K562 (cell line): ENCODE measurements at regions not wholly inside any gene's neighbourhood (a gene's known extent, or its start where the extent isn't known, plus 50 kb on each side); places are given as distances from the start of the nearest gene placed in this dataset.

Experiments used
- ATAC-seq: fragments of 200-7000 bp; cut with Tn5 transposase; 3 replicates; pipeline ENCODE4 v1.9.1; 2020; ENCODE audit warnings: moderate library complexity
- BruUV-seq: library from RNA; stranded (reverse); fragments of 400-500 nt; replicated peaks from 2 replicates; lab custom pipeline; 2021; lab: Mats Ljungman, UMichigan
- CTCF ChIA-PET: fragments of 300-600 bp; formaldehyde crosslinking; extraction: SDS; loops from one replicate; lab custom pipeline; 2021; ENCODE audit warnings: low intra/inter-chr PET ratio; lab: Yijun Ruan, JAX
- POLR2A ChIA-PET: fragments of 300-600, 350-650 bp; sonication (Branson Sonifier 250); formaldehyde crosslinking; extraction: SDS; loops from one replicate; lab custom pipeline; 2021; ENCODE audit warnings: antibody characterized with exemption, inconsistent platforms; lab: Yijun Ruan, JAX
- DNase-seq, 4 experiments: peaks; one replicate each; pipeline versions ENCODE4 v3.0.0 to v3.0.0-alpha.2; 2011 to 2018; ENCODE audit warnings: low spot score in 3 of 4, mixed read lengths in 3 of 4; ENCODE audit errors: extremely low read depth in 1 of 4
- FAIRE-seq: peaks from 2 replicates; lab custom pipeline; 2011; peaks lifted over from hg19 to GRCh38; lab: Jason Lieb, UNC
- H2AFZ ChIP-seq: 2 replicates; pipeline ENCODE4 v1.6.0; 2011; ENCODE audit warnings: low read depth, low read length, control low read depth, inconsistent platforms
- H3K27ac ChIP-seq: fragments of 200-600 bp; 3 replicates; pipeline ENCODE4 v1.8.0; 2011; ENCODE audit warnings: low read depth, mild to moderate bottlenecking, control low read depth, inconsistent platforms, low read length, moderate library complexity, mixed read lengths; ENCODE audit errors: extremely low read depth
- H3K27me3 ChIP-seq, 2 experiments: fragments of 300-600 bp in 1 of 2; 2 replicates in 1 of 2; 3 replicates in 1 of 2; pipeline versions ENCODE4 v1.6.0 to v1.8.0; 2011; ENCODE audit warnings: inconsistent platforms in 2 of 2, low read length in 2 of 2, mild to moderate bottlenecking in 1 of 2, mixed read lengths in 1 of 2, moderate library complexity in 1 of 2; ENCODE audit not compliant: control insufficient read depth in 2 of 2, insufficient read depth in 2 of 2
- H3K36me3 ChIP-seq: fragments of 300-600 bp; 3 replicates; pipeline ENCODE4 v1.8.0; 2011; ENCODE audit warnings: mild to moderate bottlenecking, low read length, inconsistent platforms; ENCODE audit not compliant: control insufficient read depth, insufficient read depth
- H3K4me1 ChIP-seq, 2 experiments: fragments of 200-600 bp in 1 of 2; replicated peaks in 1 of 2; 2 replicates in 1 of 2; 3 replicates in 1 of 2; pipeline versions ENCODE4 v1.5.1 to v1.8.0; 2011; ENCODE audit warnings: inconsistent platforms in 2 of 2, low read length in 2 of 2, mild to moderate bottlenecking in 1 of 2, mixed read lengths in 1 of 2, moderate library complexity in 1 of 2; ENCODE audit not compliant: control insufficient read depth in 2 of 2, insufficient read depth in 2 of 2
- H3K4me2 ChIP-seq: 2 replicates; pipeline ENCODE4 v1.6.1; 2011; ENCODE audit warnings: low read length, control low read depth, inconsistent platforms, mixed read lengths; ENCODE audit not compliant: insufficient read depth
- H3K4me3 ChIP-seq: fragments of 200-600 bp; sonication (generic), shearing (Covaris generic); 2 replicates; pipeline ENCODE4 v1.5.1; 2016; ENCODE audit warnings: control low read depth, inconsistent platforms
- H3K79me2 ChIP-seq: fragments of 200-600 bp; 3 replicates; pipeline ENCODE4 v1.8.0; 2011; ENCODE audit warnings: low read length, inconsistent platforms; ENCODE audit not compliant: control insufficient read depth, insufficient read depth
- H3K9ac ChIP-seq, 2 experiments: 2 replicates each; pipeline versions ENCODE4 v1.6.0 to v1.6.1; 2011; ENCODE audit warnings: low read depth in 2 of 2, low read length in 2 of 2, control low read depth in 1 of 2, inconsistent platforms in 1 of 2, mild to moderate bottlenecking in 1 of 2, mixed read lengths in 1 of 2; ENCODE audit not compliant: insufficient read depth in 1 of 2
- H3K9me1 ChIP-seq: one replicate; pipeline ENCODE4 v1.6.0; 2011; ENCODE audit warnings: inconsistent platforms, mild to moderate bottlenecking, low read length, moderate library complexity; ENCODE audit not compliant: control insufficient read depth, insufficient read depth
- H3K9me3 ChIP-seq: replicated peaks from 2 replicates; pipeline ENCODE4 v1.5.1; 2011; ENCODE audit warnings: low read depth, low read length, inconsistent platforms; ENCODE audit not compliant: control insufficient read depth, insufficient read depth
- H4K20me1 ChIP-seq: replicated peaks from 2 replicates; pipeline ENCODE4 v1.6.1; 2011; ENCODE audit warnings: low read length, inconsistent platforms, mixed read lengths; ENCODE audit not compliant: control insufficient read depth, insufficient read depth
- GTF2E2 ChIP-seq: fragments of 200-800 bp; sonication (Bioruptor generic); IDR thresholded peaks from 2 replicates; pipeline ENCODE4 v1.6.1; 2016; ENCODE audit warnings: missing genetic modification characterization, missing compliant biosample characterization
- HDAC1 ChIP-seq, 2 experiments: fragments of 450-650 bp; IDR thresholded peaks; 2 replicates each; pipeline ENCODE4 v1.6.1; 2016 to 2017; ENCODE audit warnings: inconsistent platforms in 1 of 2, mild to moderate bottlenecking in 1 of 2, moderate library complexity in 1 of 2
- in situ Hi-C: fragments of 300-500 bp; cut with MboI; formaldehyde crosslinking; loops from 4 replicates; pipeline ENCODE4 v1.15.0; 2018; ENCODE audit warnings: inconsistent platforms, mixed read lengths
- intact Hi-C: fragments of 100-400 bp; cut with micrococcal nuclease; formaldehyde crosslinking; loops from 2 replicates; pipeline ENCODE4 v1.14.2; 2022
- TF ChIP-seq, protein P1 (sequence below): fragments of 450-650 bp; IDR thresholded peaks from 2 replicates; pipeline ENCODE4 v1.7.0; 2016; ENCODE audit warnings: borderline replicate concordance
- TF ChIP-seq, protein P2 (sequence below): fragments of 250-450 bp; sonication (Bioruptor Pico); IDR thresholded peaks from 2 replicates; pipeline ENCODE4 v1.8.0; 2022; ENCODE audit warnings: moderate library complexity, mild to moderate bottlenecking, inconsistent platforms
- TF ChIP-seq, protein P3 (sequence below): fragments of 250-450 bp; sonication (Bioruptor Pico); IDR thresholded peaks from 2 replicates; pipeline ENCODE4 v1.4.0; 2020; ENCODE audit warnings: mild to moderate bottlenecking, moderate library complexity
- TF ChIP-seq, protein P4 (sequence below): IDR thresholded peaks from 2 replicates; pipeline ENCODE4 v1.6.1; 2011; ENCODE audit not compliant: insufficient read length; ENCODE audit errors: extremely low read depth

DNA sequence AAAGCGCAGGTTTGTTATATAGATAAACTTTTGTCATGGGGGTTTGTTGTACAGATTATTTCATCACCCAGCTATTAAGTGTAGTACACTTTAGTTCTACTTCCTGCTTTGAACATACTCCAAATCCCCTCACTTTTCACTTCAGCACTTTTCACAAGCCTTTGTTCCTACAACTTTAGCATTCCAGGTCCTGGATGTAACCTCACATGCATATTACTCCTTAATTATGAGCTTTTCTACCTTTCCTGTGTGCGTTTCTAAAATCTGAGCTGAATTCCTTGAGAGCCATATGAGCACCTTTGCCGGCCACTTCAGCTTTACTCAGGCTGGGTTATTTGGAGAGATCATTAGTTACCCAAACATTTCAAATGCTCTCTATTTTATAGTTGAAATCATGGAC is 179.2 kb upstream of the TNFAIP3 start (continued):
- TF ChIP-seq, protein P1, sequence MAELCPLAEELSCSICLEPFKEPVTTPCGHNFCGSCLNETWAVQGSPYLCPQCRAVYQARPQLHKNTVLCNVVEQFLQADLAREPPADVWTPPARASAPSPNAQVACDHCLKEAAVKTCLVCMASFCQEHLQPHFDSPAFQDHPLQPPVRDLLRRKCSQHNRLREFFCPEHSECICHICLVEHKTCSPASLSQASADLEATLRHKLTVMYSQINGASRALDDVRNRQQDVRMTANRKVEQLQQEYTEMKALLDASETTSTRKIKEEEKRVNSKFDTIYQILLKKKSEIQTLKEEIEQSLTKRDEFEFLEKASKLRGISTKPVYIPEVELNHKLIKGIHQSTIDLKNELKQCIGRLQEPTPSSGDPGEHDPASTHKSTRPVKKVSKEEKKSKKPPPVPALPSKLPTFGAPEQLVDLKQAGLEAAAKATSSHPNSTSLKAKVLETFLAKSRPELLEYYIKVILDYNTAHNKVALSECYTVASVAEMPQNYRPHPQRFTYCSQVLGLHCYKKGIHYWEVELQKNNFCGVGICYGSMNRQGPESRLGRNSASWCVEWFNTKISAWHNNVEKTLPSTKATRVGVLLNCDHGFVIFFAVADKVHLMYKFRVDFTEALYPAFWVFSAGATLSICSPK, result no peak
- TF ChIP-seq, protein P2, sequence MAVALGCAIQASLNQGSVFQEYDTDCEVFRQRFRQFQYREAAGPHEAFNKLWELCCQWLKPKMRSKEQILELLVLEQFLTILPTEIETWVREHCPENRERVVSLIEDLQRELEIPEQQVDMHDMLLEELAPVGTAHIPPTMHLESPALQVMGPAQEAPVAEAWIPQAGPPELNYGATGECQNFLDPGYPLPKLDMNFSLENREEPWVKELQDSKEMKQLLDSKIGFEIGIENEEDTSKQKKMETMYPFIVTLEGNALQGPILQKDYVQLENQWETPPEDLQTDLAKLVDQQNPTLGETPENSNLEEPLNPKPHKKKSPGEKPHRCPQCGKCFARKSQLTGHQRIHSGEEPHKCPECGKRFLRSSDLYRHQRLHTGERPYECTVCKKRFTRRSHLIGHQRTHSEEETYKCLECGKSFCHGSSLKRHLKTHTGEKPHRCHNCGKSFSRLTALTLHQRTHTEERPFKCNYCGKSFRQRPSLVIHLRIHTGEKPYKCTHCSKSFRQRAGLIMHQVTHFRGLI, result no peak
- TF ChIP-seq HDAC1 (IDR thresholded peaks at IDR 0.05), result no peak
- TF ChIP-seq, protein P3, sequence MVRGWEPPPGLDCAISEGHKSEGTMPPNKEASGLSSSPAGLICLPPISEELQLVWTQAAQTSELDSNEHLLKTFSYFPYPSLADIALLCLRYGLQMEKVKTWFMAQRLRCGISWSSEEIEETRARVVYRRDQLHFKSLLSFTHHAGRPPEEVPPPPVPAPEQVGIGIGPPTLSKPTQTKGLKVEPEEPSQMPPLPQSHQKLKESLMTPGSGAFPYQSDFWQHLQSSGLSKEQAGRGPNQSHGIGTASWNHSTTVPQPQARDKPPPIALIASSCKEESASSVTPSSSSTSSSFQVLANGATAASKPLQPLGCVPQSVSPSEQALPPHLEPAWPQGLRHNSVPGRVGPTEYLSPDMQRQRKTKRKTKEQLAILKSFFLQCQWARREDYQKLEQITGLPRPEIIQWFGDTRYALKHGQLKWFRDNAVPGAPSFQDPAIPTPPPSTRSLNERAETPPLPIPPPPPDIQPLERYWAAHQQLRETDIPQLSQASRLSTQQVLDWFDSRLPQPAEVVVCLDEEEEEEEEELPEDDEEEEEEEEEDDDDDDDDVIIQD (CRISPR knock-in tag), result no peak
- TF ChIP-seq, all 486 proteins: peak for 0

DNA sequence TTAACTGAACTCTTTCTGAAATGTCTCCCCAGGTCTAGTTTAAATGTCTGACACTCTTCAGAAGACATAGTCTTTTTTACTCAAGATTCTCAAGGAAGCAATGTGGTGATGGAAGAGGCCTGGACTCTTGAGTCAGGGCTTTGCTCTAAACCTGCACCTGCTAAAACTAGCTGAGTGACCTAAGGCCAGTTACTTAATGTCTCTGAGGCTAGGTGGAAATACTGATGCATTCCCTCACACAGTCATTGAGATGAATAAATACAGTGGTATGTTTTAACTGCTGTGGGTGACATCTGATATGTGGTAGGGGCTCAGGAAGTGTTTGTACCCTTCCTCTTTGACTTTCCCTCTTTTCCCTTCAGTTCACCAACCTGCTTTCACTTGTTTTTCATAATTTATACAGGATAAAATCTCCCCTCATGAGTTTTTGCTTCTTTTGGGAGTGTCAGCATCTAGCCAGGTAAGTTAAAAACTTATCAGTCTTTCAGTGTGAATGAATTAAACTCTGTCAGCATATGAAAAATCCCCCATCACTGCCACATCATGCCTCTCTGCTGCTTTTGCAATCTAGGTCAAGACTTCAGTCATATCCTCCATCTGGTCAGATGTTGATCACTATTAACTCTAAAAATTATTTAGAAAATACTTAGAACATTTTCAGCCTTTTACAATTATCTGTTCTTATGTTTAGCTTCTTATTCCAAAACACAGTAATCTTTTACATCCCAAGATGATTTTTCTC is 178.7 kb upstream of the TNFAIP3 start:
- ChIA-PET CTCF (no interaction called here), POLR2A (interaction anchor here (2.2 kb wide), 1 partner anchor 8 kb away, joined by 7 read pairs; no protein-coding TSS in a partner anchor)
- Histone ChIP-seq H3K4me3 (no peak overlapping the region), H4K20me1 (no peaks in the 10 kb centered on the region), H3K27me3 (no peaks in the 10 kb centered on the region; a peak in 1 of 5 replicates), H3K9me3 (no peaks in the 10 kb centered on the region), H3K4me1 (no peaks in the 10 kb centered on the region), H3K9ac (no peak overlapping the region), H3K79me2 (no peaks in the 10 kb centered on the region), H3K9me1 (no peaks in the 10 kb centered on the region), H2AFZ (no peak overlapping the region), H3K27ac (no peak overlapping the region), H3K36me3 (no peaks in the 10 kb centered on the region), H3K4me2 (no peak overlapping the region)
- intact Hi-C loops (no loop called here), in situ Hi-C loops (no loop called here)
- FAIRE-seq, result no peak
- no TSS peak for BruUV-seq
- DNase-seq, result no peak
- ATAC-seq, result no peak
- TF ChIP-seq, protein P4, sequence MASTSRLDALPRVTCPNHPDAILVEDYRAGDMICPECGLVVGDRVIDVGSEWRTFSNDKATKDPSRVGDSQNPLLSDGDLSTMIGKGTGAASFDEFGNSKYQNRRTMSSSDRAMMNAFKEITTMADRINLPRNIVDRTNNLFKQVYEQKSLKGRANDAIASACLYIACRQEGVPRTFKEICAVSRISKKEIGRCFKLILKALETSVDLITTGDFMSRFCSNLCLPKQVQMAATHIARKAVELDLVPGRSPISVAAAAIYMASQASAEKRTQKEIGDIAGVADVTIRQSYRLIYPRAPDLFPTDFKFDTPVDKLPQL, result no peak
- no peak for TF ChIP-seq GTF2E2 (tag)
